ENCODE measurements at regions not wholly inside any gene's neighbourhood (a gene's known extent, or its start where the extent isn't known, plus 50 kb on each side); places are given as distances from the start of the nearest gene placed in this dataset.
"Not testable (repeated sequence)": the region's sequence is repeated elsewhere in the genome, so short reads cannot be mapped to it uniquely, and the experiment has no call there.

DNA sequence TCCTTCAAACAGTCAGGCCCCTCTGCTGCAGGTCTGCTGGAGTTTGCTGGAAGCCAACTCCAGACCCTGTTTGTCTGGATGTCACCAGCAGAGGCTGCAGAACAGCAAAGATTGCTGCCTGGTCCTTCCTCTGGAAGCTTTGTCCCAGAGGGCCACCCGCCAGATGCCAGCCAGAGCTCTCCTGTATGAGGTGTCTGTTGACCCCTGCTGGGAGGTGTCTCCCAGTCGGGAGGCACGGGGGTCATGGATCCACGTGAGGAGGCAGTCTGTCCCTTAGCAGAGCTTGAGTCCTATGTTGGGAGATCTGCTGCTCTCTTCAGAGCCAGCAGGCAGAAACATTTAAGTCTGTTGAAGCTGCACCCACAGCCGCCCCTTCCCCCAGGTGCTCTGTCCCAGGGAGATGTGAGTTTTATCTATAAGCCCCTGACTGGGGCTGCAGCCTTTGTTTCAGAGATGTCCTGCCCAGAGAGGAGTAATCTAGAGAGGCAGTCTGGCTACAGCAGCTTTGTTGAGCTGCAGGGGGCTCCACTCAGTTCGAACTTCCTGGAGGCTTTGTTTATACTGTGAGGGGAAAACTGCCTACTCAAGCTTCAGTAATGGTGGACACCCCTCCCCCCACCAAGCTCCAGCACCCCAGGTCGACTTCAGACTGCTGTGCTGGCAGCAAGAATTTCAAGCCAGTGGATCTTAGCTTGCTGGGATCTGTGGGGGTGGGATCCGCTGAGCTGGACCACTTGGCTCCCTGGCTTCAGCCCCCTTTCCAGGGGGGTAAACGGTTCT is 72.1 kb downstream of the OGFRL1 start:
- not testable (repeated sequence) for H3K27ac Mint-ChIP-seq; DNase-seq; H3K27me3 Mint-ChIP-seq (ENCODE audit: insufficient read depth); H3K4me3 Mint-ChIP-seq
- Mint-ChIP-seq H3K4me1 (ENCODE audit: low read depth) (peaks cover 15% of the 10 kb centered on the region), H3K36me3 (ENCODE audit: low read depth) (peaks cover 56% of the 10 kb centered on the region), H3K9me3 (peaks cover 39% of the 10 kb centered on the region)

DNA sequence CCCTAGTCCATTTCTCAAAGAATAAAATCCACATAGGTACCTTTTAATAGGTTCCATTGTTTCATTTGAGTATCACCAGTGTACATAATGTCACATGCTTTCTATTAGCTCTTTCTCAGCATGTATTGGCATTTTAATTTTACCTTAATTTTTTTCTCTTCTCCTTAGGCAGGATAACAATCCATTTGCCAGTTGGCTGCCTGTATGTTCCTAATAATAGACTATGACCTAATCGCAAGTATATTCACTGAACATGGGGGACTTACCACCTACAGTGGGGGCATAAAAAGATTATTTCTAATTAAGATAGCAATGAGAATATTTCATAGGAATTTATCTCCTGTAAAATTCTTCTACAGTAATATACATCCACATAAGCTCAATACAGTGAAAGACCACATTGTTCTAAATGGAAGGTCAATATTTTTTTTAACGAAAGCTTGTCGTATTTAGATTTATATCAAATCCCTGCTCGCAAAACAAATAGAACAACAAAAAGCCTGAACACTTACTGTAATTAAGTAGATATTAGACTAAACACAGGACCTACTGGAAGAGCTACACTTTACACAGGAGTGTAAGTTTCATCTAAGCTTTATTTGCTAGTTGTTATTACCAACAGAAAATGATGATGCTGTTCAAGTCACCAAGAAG is 76.4 kb downstream of the OGFRL1 start:
- H3K4me3 Mint-ChIP-seq: peak overlapping the region; percentile 36; the same call in 1 of the 2 replicates
- 0 out of 2 replicates have a peak, but pooled peaks cover 5% of the 10 kb centered on the region for H3K9me3 Mint-ChIP-seq
- TF ChIP-seq, protein P1, sequence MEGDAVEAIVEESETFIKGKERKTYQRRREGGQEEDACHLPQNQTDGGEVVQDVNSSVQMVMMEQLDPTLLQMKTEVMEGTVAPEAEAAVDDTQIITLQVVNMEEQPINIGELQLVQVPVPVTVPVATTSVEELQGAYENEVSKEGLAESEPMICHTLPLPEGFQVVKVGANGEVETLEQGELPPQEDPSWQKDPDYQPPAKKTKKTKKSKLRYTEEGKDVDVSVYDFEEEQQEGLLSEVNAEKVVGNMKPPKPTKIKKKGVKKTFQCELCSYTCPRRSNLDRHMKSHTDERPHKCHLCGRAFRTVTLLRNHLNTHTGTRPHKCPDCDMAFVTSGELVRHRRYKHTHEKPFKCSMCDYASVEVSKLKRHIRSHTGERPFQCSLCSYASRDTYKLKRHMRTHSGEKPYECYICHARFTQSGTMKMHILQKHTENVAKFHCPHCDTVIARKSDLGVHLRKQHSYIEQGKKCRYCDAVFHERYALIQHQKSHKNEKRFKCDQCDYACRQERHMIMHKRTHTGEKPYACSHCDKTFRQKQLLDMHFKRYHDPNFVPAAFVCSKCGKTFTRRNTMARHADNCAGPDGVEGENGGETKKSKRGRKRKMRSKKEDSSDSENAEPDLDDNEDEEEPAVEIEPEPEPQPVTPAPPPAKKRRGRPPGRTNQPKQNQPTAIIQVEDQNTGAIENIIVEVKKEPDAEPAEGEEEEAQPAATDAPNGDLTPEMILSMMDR (IDR thresholded peaks at IDR 0.05): no peak
- H3K4me1 Mint-ChIP-seq (ENCODE audit: low read depth): peaks cover 52% of the 10 kb centered on the region
- H3K27me3 Mint-ChIP-seq (ENCODE audit: insufficient read depth): peaks cover 2% of the 10 kb centered on the region
- peaks cover 46% of the 10 kb centered on the region for H3K36me3 Mint-ChIP-seq (ENCODE audit: low read depth)
- H3K27ac Mint-ChIP-seq: peak overlapping the region; percentile 36
- DNase-seq: no peak

DNA sequence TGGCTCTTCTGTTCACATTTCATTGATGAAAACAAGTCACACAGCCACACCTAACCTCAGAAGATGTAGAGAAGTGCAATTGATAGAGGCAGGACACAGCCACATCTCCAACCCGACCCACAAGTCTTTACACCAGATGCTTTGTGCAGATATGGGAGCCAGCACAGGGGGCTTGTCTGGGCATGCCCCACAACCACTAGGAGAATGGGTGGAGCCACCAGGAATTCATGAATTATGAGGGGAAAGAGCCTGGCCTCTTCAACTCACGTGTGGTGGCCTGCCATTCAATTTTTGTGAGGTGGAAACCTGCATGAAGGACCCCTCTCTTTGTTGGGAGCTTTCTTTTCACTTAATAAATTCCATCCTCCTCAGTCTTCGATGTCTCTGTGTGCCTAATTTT is 79.1 kb downstream of the OGFRL1 start:
- Mint-ChIP-seq H3K27ac (peak overlapping the region; percentile 77), H3K9me3 (no peaks in the 10 kb centered on the region), H3K27me3 (ENCODE audit: insufficient read depth) (no peaks in the 10 kb centered on the region; the same call in 1 of the 2 replicates), H3K36me3 (ENCODE audit: low read depth) (peaks cover 41% of the 10 kb centered on the region), H3K4me3 (no peak overlapping the region), H3K4me1 (ENCODE audit: low read depth) (peaks cover 53% of the 10 kb centered on the region)
- no peak for DNase-seq
- TF ChIP-seq, protein P1 (IDR thresholded peaks at IDR 0.05): no peak

DNA sequence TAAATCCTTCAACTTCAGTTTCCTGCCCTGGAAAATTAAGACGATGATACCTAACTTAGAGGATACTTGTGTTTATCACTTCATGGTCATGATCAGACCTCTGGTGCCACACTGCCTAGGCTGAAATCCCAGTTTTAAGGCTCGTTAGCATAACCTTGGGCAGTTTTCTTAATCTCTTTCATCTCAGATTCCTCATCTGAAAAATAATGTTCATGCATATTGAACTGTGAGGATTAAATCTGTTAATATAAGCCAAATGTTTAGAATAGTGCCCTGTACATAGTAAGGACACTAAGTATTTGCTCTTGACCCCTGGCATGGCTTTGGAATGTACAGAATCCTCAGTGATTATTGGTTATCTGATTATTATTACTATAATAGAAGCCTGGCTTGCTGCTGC is 79.7 kb downstream of the OGFRL1 start:
- peak overlapping the region; percentile 77 for H3K27ac Mint-ChIP-seq

DNA sequence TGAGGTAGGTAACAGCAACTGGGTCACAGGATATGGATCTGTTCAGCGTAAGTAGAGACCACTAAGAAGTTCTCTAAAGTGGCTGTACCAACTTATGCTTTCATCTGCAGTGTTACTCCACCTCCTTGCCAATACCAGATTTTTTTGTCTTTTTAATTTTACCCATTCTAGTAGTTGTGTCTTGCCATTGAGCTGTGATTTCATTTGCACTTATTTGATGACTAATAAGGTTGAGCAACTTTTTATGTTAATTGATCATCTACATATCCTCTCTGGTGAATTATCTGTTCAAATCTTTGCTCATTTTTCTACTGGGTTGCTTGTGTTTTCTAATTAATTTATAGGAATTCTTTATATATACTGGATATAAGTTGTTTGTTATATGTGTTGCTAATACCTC is 82.9 kb downstream of the OGFRL1 start:
- H3K9me3 Mint-ChIP-seq: no peaks in the 10 kb centered on the region
- no peak for DNase-seq
- TF ChIP-seq, protein P1 (IDR thresholded peaks at IDR 0.05): no peak
- peaks cover 45% of the 10 kb centered on the region for H3K36me3 Mint-ChIP-seq (ENCODE audit: low read depth)
- no peak overlapping the region for H3K27ac Mint-ChIP-seq
- H3K27me3 Mint-ChIP-seq (ENCODE audit: insufficient read depth): no peaks in the 10 kb centered on the region; the same call in 1 of the 2 replicates
- no peak overlapping the region for H3K4me3 Mint-ChIP-seq
- peaks cover 49% of the 10 kb centered on the region for H3K4me1 Mint-ChIP-seq (ENCODE audit: low read depth)

More for the DNA sequence above, 79.7 kb downstream of the OGFRL1 start:
- Mint-ChIP-seq H3K4me3 (no peak overlapping the region), H3K9me3 (no peaks in the 10 kb centered on the region), H3K27me3 (ENCODE audit: insufficient read depth) (no peaks in the 10 kb centered on the region; the same call in 1 of the 2 replicates), H3K36me3 (ENCODE audit: low read depth) (peaks cover 37% of the 10 kb centered on the region), H3K4me1 (ENCODE audit: low read depth) (peaks cover 53% of the 10 kb centered on the region)
- DNase-seq: no peak
- TF ChIP-seq, protein P1 (IDR thresholded peaks at IDR 0.05): no peak

DNA sequence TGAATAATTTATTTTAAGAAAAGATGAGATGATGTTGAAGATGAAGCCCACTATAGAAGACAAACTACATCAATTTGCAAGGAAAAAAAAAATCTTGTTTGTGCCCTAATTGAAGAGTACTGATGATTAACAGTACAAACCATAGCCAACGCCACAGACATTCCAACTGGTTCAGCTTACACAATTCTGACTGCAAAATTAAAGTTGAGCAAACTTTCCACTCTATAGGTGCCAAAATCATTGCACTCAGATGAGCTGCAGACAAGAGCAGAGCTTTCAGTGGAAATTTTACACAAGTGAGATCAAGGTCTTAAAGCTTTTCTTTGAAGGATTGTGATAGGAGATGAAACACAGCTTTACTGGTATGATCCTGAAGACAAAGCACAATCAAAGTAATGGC is 85.3 kb downstream of the OGFRL1 start:
- peaks cover 41% of the 10 kb centered on the region for H3K36me3 Mint-ChIP-seq (ENCODE audit: low read depth)
- H3K4me3 Mint-ChIP-seq: no peak overlapping the region
- H3K9me3 Mint-ChIP-seq: no peaks in the 10 kb centered on the region
- no peak overlapping the region for H3K27ac Mint-ChIP-seq
- H3K27me3 Mint-ChIP-seq (ENCODE audit: insufficient read depth): peaks cover 1% of the 10 kb centered on the region
- H3K4me1 Mint-ChIP-seq (ENCODE audit: low read depth): peaks cover 27% of the 10 kb centered on the region
- DNase-seq: no peak
- TF ChIP-seq, protein P1 (IDR thresholded peaks at IDR 0.05): no peak
